HFFc6 (cell line): ENCODE measurements at regions not wholly inside any gene's neighbourhood (a gene's known extent, or its start where the extent isn't known, plus 50 kb on each side); places are given as distances from the start of the nearest gene placed in this dataset.

ENCODE experiments used
- DNase-seq: peaks from one replicate; pipeline ENCODE4 v3.0.0-alpha.2; 2018
- H3K27ac Mint-ChIP-seq: 2 replicates; pipeline ENCODE4 v1.8.0; 2020; ENCODE audit warnings: mild to moderate bottlenecking, mixed read lengths
- H3K27me3 Mint-ChIP-seq: 2 replicates; pipeline ENCODE4 v1.8.0; 2021; ENCODE audit warnings: mild to moderate bottlenecking, moderate library complexity, mixed read lengths; ENCODE audit not compliant: insufficient read depth
- H3K36me3 Mint-ChIP-seq: 2 replicates; pipeline ENCODE4 v1.8.0; 2021; ENCODE audit warnings: low read depth, mixed read lengths
- H3K4me1 Mint-ChIP-seq: 2 replicates; pipeline ENCODE4 v1.8.0; 2020; ENCODE audit warnings: low read depth, mixed read lengths
- H3K4me3 Mint-ChIP-seq: 2 replicates; pipeline ENCODE4 v1.8.0; 2020; ENCODE audit warnings: mild to moderate bottlenecking, moderate library complexity, mixed read lengths
- H3K9me3 Mint-ChIP-seq: 2 replicates; pipeline ENCODE4 v1.8.0; 2020; ENCODE audit warnings: mild to moderate bottlenecking, mixed read lengths
- TF ChIP-seq, protein P1 (sequence below): fragments of 200-600 bp; sonication (generic); IDR thresholded peaks from 2 replicates; pipeline ENCODE4 v1.5.0; 2021; ENCODE audit warnings: antibody characterized with exemption, mild to moderate bottlenecking

GRCh38 chr5:54804086-54804485 is 181.3 kb downstream of the ESM1 start:
- Mint-ChIP-seq H3K4me3 (no peak overlapping the region), H3K9me3 (no peaks in the 10 kb centered on the region), H3K27ac (peak overlapping the region; percentile 34; the same call in 1 of the 2 replicates), H3K4me1 (peaks cover 37% of the 10 kb centered on the region), H3K36me3 (peaks cover 5% of the 10 kb centered on the region; the same call in 1 of the 2 replicates), H3K27me3 (no peaks in the 10 kb centered on the region; the same call in 1 of the 2 replicates)
- TF ChIP-seq, protein P1, sequence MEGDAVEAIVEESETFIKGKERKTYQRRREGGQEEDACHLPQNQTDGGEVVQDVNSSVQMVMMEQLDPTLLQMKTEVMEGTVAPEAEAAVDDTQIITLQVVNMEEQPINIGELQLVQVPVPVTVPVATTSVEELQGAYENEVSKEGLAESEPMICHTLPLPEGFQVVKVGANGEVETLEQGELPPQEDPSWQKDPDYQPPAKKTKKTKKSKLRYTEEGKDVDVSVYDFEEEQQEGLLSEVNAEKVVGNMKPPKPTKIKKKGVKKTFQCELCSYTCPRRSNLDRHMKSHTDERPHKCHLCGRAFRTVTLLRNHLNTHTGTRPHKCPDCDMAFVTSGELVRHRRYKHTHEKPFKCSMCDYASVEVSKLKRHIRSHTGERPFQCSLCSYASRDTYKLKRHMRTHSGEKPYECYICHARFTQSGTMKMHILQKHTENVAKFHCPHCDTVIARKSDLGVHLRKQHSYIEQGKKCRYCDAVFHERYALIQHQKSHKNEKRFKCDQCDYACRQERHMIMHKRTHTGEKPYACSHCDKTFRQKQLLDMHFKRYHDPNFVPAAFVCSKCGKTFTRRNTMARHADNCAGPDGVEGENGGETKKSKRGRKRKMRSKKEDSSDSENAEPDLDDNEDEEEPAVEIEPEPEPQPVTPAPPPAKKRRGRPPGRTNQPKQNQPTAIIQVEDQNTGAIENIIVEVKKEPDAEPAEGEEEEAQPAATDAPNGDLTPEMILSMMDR: no peak
- DNase-seq: no peak

DNA sequence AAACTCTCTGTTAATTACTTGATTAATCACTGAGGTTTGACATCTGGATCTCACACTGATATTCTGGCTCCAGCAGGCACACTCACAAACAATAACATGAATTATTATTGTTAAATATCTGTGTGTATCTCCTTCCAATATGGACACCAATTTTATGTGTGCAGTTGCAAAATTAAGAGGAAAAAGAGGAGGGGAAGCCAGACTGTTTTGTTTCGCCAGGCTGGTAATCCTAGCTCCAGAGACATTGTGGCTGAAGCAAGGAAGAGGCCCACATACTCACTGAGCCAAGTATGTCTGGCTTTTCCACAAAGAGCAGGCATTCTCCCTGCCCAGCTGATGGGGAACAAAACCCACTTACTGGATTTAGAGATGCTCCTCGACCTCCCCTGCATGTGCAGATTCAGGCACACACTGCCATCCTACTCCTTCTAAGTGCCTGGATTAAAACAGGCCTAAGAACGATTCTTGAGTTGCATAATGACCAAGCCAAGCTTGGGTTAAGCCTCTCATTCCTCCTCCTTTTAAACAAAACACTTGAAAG is 181.9 kb downstream of the ESM1 start:
- Mint-ChIP-seq H3K36me3 (no peaks in the 10 kb centered on the region), H3K4me3 (no peak overlapping the region), H3K27me3 (no peaks in the 10 kb centered on the region), H3K4me1 (peaks cover 37% of the 10 kb centered on the region), H3K9me3 (no peaks in the 10 kb centered on the region), H3K27ac (peak overlapping the region; percentile 34; the same call in 1 of the 2 replicates)
- no peak for DNase-seq
- TF ChIP-seq, protein P1: no peak

DNA sequence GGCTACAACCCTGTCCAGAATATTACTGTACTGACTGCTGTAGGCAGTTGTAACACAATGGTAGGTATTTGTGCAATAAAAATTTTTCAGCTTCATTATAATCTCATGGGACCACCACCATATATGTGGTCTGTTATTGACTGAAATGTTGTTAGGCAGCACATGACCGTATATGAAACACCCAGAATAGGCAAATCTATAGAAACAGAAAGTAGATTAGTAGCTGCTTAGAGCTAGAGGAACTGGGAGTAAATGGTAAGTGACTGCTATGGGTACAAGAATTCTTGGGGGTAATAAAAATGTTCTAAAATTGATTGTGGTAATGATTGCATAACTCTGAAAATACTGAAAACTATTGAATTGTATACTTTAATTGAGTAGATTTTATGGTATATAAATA is 185.7 kb downstream of the ESM1 start:
- no peak overlapping the region for H3K27ac Mint-ChIP-seq
- TF ChIP-seq, protein P1: no peak
- no peaks in the 10 kb centered on the region for H3K9me3 Mint-ChIP-seq
- H3K4me1 Mint-ChIP-seq: peaks cover 27% of the 10 kb centered on the region
- DNase-seq: no peak
- H3K27me3 Mint-ChIP-seq: no peaks in the 10 kb centered on the region
- no peaks in the 10 kb centered on the region for H3K36me3 Mint-ChIP-seq
- H3K4me3 Mint-ChIP-seq: no peak overlapping the region

DNA sequence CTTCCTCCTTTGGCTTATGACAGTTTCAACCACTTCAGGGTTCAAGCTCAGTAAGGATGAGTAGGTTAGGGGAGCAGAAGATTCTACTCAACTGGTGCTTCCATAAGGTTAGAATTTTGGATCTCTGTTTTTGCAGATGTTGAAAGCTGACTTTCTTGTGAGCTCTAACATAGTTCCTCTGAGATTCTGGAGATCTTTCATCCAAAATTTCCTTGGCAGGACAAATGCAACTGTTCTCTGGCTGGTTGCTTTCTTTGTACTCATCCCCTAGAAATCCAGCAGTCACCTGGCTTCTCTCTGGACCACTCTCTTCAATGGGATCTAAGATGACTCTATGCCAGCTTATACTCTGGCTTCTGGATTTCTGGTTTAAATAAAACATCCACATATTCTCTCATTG is 189.6 kb downstream of the ESM1 start:
- Mint-ChIP-seq H3K27ac (no peak overlapping the region), H3K9me3 (no peaks in the 10 kb centered on the region), H3K4me1 (peaks cover 23% of the 10 kb centered on the region), H3K27me3 (no peaks in the 10 kb centered on the region; the same call in 1 of the 2 replicates), H3K4me3 (no peak overlapping the region), H3K36me3 (0 out of 2 replicates have a peak, but pooled peaks cover 3% of the 10 kb centered on the region)
- TF ChIP-seq, protein P1: no peak
- DNase-seq: no peak

GRCh38 chr5:54795284-54795683 is 190.1 kb downstream of the ESM1 start:
- H3K4me3 Mint-ChIP-seq: no peak overlapping the region
- TF ChIP-seq, protein P1: no peak
- H3K36me3 Mint-ChIP-seq: peaks cover 8% of the 10 kb centered on the region; the same call in 1 of the 2 replicates
- DNase-seq: no peak
- no peaks in the 10 kb centered on the region for H3K9me3 Mint-ChIP-seq
- H3K27ac Mint-ChIP-seq: no peak overlapping the region
- no peaks in the 10 kb centered on the region; the same call in 1 of the 2 replicates for H3K27me3 Mint-ChIP-seq
- H3K4me1 Mint-ChIP-seq: peaks cover 23% of the 10 kb centered on the region
